ENCODE measurements at regions not wholly inside any gene's neighbourhood (a gene's known extent, or its start where the extent isn't known, plus 50 kb on each side); places are given as distances from the start of the nearest gene placed in this dataset.

DNA sequence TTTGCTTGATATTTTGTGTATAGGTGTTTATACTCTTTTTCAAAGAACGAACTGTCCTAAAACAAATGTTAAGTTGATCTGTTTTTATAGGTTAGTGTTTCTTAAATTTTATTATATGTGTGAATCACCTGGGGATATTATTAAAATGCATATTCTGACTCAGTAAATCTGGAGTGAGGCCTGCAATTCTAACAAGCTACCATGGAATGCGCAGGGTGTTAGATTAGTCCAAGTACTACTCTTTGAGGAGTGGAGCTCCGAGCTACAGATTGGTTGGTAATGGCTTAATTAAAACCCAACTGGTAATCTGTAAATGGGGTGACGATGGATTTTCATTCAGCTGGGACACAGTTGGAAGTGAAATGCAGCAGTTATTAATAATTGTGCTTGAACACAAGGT, 214.1 kb upstream of the UFM1 start:
- no peak overlapping the region for H3K4me3 ChIP-seq (ENCODE audit: low read depth in 2 of 2, low read length in 2 of 2)
- no peak for ATAC-seq
- intact Hi-C loops (cut with micrococcal nuclease; ENCODE audit: unreplicated experiment) = no loop called here

GRCh38 chr13:38121267-38121666, 228.4 kb upstream of the UFM1 start:
- H3K36me3 ChIP-seq (ENCODE audit: control insufficient read depth, insufficient read depth, low read length) = no peaks in the 10 kb centered on the region
- intact Hi-C loops (cut with micrococcal nuclease; ENCODE audit: unreplicated experiment) = no loop called here
- ATAC-seq (no peak), DNase-seq (ENCODE audit: low read depth, low spot score) (no peak)
- H3K4me1 ChIP-seq (ENCODE audit: control insufficient read depth, insufficient read depth, low read length) = no peaks in the 10 kb centered on the region
- no peak overlapping the region for H3K4me3 ChIP-seq (ENCODE audit: low read depth in 2 of 2, low read length in 2 of 2)
- H3K27ac ChIP-seq (ENCODE audit: low read length) = no peak overlapping the region
- BruUV-seq (replicated peaks) = no TSS peak
- ChIA-PET CTCF (no interaction called here), POLR2A (no interaction called here)
- no peaks in the 10 kb centered on the region for H3K27me3 ChIP-seq (ENCODE audit: control insufficient read depth, insufficient read depth, low read length)
- no peaks in the 10 kb centered on the region for H3K9me3 ChIP-seq (ENCODE audit: control insufficient read depth, insufficient read depth, low read depth, low read length)
- TF ChIP-seq, protein P1, sequence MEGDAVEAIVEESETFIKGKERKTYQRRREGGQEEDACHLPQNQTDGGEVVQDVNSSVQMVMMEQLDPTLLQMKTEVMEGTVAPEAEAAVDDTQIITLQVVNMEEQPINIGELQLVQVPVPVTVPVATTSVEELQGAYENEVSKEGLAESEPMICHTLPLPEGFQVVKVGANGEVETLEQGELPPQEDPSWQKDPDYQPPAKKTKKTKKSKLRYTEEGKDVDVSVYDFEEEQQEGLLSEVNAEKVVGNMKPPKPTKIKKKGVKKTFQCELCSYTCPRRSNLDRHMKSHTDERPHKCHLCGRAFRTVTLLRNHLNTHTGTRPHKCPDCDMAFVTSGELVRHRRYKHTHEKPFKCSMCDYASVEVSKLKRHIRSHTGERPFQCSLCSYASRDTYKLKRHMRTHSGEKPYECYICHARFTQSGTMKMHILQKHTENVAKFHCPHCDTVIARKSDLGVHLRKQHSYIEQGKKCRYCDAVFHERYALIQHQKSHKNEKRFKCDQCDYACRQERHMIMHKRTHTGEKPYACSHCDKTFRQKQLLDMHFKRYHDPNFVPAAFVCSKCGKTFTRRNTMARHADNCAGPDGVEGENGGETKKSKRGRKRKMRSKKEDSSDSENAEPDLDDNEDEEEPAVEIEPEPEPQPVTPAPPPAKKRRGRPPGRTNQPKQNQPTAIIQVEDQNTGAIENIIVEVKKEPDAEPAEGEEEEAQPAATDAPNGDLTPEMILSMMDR (IDR thresholded peaks at IDR 0.05) = no peak
- no peak for TF ChIP-seq POLR2AphosphoS5 (IDR thresholded peaks at IDR 0.05; ENCODE audit: low read depth, low read length)
- no peak for TF ChIP-seq TCF7L2 (IDR thresholded peaks at IDR 0.05; ENCODE audit: low read depth, low read length)
- TF ChIP-seq, protein P2, sequence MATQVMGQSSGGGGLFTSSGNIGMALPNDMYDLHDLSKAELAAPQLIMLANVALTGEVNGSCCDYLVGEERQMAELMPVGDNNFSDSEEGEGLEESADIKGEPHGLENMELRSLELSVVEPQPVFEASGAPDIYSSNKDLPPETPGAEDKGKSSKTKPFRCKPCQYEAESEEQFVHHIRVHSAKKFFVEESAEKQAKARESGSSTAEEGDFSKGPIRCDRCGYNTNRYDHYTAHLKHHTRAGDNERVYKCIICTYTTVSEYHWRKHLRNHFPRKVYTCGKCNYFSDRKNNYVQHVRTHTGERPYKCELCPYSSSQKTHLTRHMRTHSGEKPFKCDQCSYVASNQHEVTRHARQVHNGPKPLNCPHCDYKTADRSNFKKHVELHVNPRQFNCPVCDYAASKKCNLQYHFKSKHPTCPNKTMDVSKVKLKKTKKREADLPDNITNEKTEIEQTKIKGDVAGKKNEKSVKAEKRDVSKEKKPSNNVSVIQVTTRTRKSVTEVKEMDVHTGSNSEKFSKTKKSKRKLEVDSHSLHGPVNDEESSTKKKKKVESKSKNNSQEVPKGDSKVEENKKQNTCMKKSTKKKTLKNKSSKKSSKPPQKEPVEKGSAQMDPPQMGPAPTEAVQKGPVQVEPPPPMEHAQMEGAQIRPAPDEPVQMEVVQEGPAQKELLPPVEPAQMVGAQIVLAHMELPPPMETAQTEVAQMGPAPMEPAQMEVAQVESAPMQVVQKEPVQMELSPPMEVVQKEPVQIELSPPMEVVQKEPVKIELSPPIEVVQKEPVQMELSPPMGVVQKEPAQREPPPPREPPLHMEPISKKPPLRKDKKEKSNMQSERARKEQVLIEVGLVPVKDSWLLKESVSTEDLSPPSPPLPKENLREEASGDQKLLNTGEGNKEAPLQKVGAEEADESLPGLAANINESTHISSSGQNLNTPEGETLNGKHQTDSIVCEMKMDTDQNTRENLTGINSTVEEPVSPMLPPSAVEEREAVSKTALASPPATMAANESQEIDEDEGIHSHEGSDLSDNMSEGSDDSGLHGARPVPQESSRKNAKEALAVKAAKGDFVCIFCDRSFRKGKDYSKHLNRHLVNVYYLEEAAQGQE (IDR thresholded peaks at IDR 0.05; ENCODE audit: insufficient read depth in 1 of 2, low read depth in 2 of 2, low read length in 1 of 2) = no peak
- no peak for TF ChIP-seq SIN3A (IDR thresholded peaks at IDR 0.05; ENCODE audit: borderline replicate concordance, insufficient read depth, low read depth, low read length)
- in situ Hi-C loops (cut with HindIII; ENCODE audit: low pct_unique_long_range_greater_than_20kb, low sequenced_read_pairs) = no loop called here

More for the DNA sequence above, 214.1 kb upstream of the UFM1 start:
- CTCF ChIA-PET = no interaction called here
- Histone ChIP-seq H3K4me1 (ENCODE audit: control insufficient read depth, insufficient read depth, low read length) (no peaks in the 10 kb centered on the region), H3K27ac (ENCODE audit: low read length) (no peak overlapping the region), H3K27me3 (ENCODE audit: control insufficient read depth, insufficient read depth, low read length) (no peaks in the 10 kb centered on the region), H3K36me3 (ENCODE audit: control insufficient read depth, insufficient read depth, low read length) (no peaks in the 10 kb centered on the region), H3K9me3 (ENCODE audit: control insufficient read depth, insufficient read depth, low read depth, low read length) (no peaks in the 10 kb centered on the region)
- no peak for DNase-seq (ENCODE audit: low read depth, low spot score)
- TF ChIP-seq TCF7L2 (IDR thresholded peaks at IDR 0.05; ENCODE audit: low read depth, low read length) (no peak), SIN3A (IDR thresholded peaks at IDR 0.05; ENCODE audit: borderline replicate concordance, insufficient read depth, low read depth, low read length) (no peak), POLR2AphosphoS5 (IDR thresholded peaks at IDR 0.05; ENCODE audit: low read depth, low read length) (no peak)
- TF ChIP-seq, protein P2 (IDR thresholded peaks at IDR 0.05; ENCODE audit: insufficient read depth in 1 of 2, low read depth in 2 of 2, low read length in 1 of 2) = no peak
- TF ChIP-seq, protein P1 (IDR thresholded peaks at IDR 0.05) = no peak
- in situ Hi-C loops (cut with HindIII; ENCODE audit: low pct_unique_long_range_greater_than_20kb, low sequenced_read_pairs) = no loop called here
- BruUV-seq (replicated peaks) = no TSS peak
- POLR2A ChIA-PET = no interaction called here
